Activated T-helper 1 cell treated with anti-CD3 and anti-CD28 coated beads, Interleukin-12 subunit alpha, Interleukin-12 subunit beta, Interleukin-2, Interleukin-4 antibody, amounts not matched to agents 30 ng/mL and 10 ng/mL and 1 ng/mL, durations not matched to agents 14 hours and 24 hours and 36 hours (primary cell): ENCODE measurements at regions not wholly inside any gene's neighbourhood (a gene's known extent, or its start where the extent isn't known, plus 50 kb on each side); places are given as distances from the start of the nearest gene placed in this dataset.

ENCODE experiments used
- DNase-seq: peaks from one replicate; pipeline ENCODE4 v3.0.0; 2021; ENCODE audit warnings: low spot score
- H3K27ac Mint-ChIP-seq: one replicate; pipeline ENCODE4 v1.8.0; 2021; ENCODE audit warnings: mild to moderate bottlenecking, mixed read lengths
- H3K27me3 Mint-ChIP-seq: one replicate; pipeline ENCODE4 v1.8.0; 2022; ENCODE audit warnings: mild to moderate bottlenecking, moderate library complexity, mixed read lengths; ENCODE audit not compliant: insufficient read depth
- H3K36me3 Mint-ChIP-seq: one replicate; pipeline ENCODE4 v1.8.0; 2021; ENCODE audit warnings: low read depth, mixed read lengths
- H3K4me1 Mint-ChIP-seq: one replicate; pipeline ENCODE4 v1.8.0; 2021; ENCODE audit warnings: low read depth, mixed read lengths
- H3K4me3 Mint-ChIP-seq: one replicate; pipeline ENCODE4 v1.8.0; 2021; ENCODE audit warnings: mild to moderate bottlenecking, moderate library complexity, mixed read lengths
- H3K9me3 Mint-ChIP-seq: one replicate; pipeline ENCODE4 v1.8.0; 2021; ENCODE audit warnings: mixed read lengths
- intact Hi-C: fragments of 100-400 bp; cut with micrococcal nuclease; formaldehyde crosslinking; loops from one replicate; pipeline ENCODE4 v1.15.1; 2024

DNA sequence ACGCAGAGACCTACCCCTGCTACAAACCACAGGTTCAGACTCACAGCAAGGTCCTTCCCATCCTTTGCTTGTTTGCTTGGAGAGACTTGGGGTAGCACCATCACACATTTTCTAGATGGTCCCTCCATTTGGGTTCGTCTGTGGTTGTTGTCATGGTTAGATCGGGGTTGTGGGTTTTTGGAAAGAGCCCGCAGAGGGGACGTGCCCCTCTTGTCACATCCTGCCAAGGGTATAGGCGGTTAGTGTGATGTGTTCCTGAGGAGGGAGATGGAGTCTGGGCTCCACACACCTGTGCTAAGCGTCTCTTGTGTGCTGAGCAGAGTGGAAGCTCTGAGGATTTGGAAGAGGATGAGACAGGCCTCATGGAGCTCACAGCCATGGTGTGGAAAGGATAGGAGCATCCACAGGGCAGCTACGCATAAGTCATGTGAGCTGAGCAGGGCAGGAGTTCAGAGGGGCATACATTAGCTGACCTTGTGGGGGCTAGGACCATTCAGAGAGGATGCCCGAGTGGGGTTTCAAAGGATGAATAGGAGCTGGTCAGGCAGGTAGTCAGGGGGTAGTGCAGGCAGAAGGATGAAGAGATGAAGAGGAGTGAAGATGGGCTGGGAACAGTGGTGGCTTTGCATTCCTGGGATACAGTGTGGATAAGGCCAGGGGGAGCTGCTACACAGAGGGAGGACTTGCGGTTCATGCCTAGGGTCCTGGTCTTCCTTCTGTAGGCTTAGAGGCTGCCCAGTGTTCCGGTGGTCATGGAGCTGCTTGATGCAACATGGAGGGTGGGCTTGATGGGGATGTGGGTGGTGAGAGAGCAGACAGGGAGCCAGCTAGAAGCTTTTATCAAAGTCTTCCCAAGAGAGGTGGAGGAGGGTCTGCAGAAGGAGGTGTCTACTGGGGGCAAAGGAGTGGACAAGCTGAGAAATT is 62.9 kb downstream of the ACKR3 start:
- no peaks in the 10 kb centered on the region for H3K4me1 Mint-ChIP-seq
- H3K36me3 Mint-ChIP-seq = no peaks in the 10 kb centered on the region
- H3K9me3 Mint-ChIP-seq = no peaks in the 10 kb centered on the region
- no peak overlapping the region for H3K4me3 Mint-ChIP-seq
- H3K27ac Mint-ChIP-seq = no peak overlapping the region
- DNase-seq = no peak
- intact Hi-C loops = no loop called here
- peaks cover 5% of the 10 kb centered on the region for H3K27me3 Mint-ChIP-seq

DNA sequence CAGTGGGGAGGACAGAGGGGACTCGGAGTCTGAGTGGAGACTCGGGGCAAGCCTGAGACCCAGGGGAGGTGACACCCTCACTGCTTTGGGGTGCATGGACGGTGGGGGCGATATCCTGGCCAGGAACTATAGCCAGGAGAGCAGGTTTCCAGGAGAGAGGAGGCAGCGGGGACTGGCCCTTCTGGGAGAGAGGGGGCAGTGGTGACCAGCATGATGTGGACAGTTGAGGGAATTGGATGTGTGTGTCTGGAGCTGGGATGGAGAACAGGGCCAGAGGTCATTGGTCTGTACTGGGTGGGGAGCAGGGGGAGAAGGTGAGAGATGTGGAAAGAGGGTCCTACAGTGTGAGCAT is 63.6 kb downstream of the ACKR3 start:
- intact Hi-C loops = no loop called here
- DNase-seq = no peak
- H3K27me3 Mint-ChIP-seq = peaks cover 7% of the 10 kb centered on the region
- H3K4me3 Mint-ChIP-seq = no peak overlapping the region
- H3K9me3 Mint-ChIP-seq = no peaks in the 10 kb centered on the region
- no peaks in the 10 kb centered on the region for H3K36me3 Mint-ChIP-seq
- no peaks in the 10 kb centered on the region for H3K4me1 Mint-ChIP-seq
- H3K27ac Mint-ChIP-seq = no peak overlapping the region

DNA sequence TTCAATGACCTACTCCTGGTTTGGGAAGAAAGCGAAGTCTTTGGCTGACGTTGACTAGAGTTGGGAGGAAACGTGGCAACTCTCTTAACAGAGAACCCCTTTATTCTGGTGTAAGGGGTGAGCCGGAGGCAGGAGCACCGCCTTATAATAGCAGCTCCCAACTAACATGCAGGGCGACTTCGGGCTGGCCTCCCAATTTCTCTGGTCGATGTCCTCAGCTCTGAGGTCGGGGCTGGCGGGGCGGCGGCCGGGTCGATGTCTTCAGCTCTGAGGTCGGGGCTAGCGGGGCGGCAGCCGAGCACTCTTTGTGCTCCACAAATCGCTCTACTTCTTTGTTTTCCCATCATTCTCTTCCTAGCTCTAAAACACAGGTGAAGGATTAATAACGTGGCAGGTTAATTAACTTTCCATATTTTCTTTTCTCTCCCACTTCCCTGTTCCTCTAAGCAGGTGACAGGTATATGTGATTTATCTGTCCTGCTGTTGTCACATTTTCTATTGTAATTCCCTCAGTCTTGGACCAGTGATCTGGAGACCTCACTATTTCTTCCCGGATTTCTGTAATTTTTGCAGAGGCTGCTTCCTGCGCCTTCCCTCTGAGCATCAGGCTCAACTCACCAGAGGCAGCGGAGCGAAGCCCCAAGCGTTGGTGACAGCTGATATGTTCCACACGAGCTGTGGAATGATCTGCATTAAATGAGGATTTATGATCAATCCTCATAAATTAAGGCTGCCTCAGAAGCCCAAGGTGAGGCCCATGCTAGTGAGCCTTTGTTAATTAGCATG is 64.3 kb downstream of the ACKR3 start:
- H3K27ac Mint-ChIP-seq = no peak overlapping the region
- intact Hi-C loops = no loop called here
- H3K36me3 Mint-ChIP-seq = no peaks in the 10 kb centered on the region
- no peaks in the 10 kb centered on the region for H3K9me3 Mint-ChIP-seq
- H3K4me1 Mint-ChIP-seq = no peaks in the 10 kb centered on the region
- peaks cover 7% of the 10 kb centered on the region for H3K27me3 Mint-ChIP-seq
- no peak overlapping the region for H3K4me3 Mint-ChIP-seq
- no peak for DNase-seq

DNA sequence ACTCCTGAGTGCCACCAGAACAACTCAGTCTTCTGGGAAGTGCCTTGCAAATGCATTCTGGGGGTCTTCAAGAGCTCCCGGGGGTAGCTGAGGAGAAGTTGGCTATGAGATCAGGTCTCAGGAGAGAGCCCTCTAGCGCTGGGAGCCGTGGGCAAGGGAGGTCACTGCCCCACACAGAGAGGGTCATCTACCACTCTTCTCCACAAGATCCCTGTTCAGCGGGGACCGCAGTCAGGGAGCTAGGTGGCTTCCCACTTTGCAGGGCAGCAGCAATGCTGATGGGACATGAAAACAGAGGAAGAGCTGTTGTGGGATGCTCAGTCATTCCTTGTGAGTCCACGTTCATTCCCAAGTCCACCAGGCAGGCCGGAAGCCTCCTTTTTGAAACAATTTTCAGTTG is 66.6 kb downstream of the ACKR3 start:
- Mint-ChIP-seq H3K4me1 (no peaks in the 10 kb centered on the region), H3K9me3 (no peaks in the 10 kb centered on the region), H3K4me3 (no peak overlapping the region), H3K27ac (no peak overlapping the region), H3K36me3 (no peaks in the 10 kb centered on the region), H3K27me3 (peaks cover 7% of the 10 kb centered on the region)
- DNase-seq = no peak
- intact Hi-C loops = no loop called here

GRCh38 chr2:236636714-236637470 is 67.3 kb downstream of the ACKR3 start:
- no peak overlapping the region for H3K4me3 Mint-ChIP-seq
- peaks cover 3% of the 10 kb centered on the region for H3K9me3 Mint-ChIP-seq
- no peaks in the 10 kb centered on the region for H3K4me1 Mint-ChIP-seq
- intact Hi-C loops = no loop called here
- no peaks in the 10 kb centered on the region for H3K36me3 Mint-ChIP-seq
- H3K27ac Mint-ChIP-seq = no peak overlapping the region
- no peak for DNase-seq
- H3K27me3 Mint-ChIP-seq = peaks cover 7% of the 10 kb centered on the region

- no peaks in the 10 kb centered on the region for H3K36me3 Mint-ChIP-seq
- peaks cover 3% of the 10 kb centered on the region for H3K9me3 Mint-ChIP-seq
- DNase-seq = no peak
- no peaks in the 10 kb centered on the region for H3K4me1 Mint-ChIP-seq
- H3K27ac Mint-ChIP-seq = no peak overlapping the region
- H3K4me3 Mint-ChIP-seq = no peak overlapping the region
- peaks cover 3% of the 10 kb centered on the region for H3K27me3 Mint-ChIP-seq
- intact Hi-C loops = no loop called here
Observed at GRCh38 chr2:236637686-236638569, 68.3 kb downstream of the ACKR3 start.

DNA sequence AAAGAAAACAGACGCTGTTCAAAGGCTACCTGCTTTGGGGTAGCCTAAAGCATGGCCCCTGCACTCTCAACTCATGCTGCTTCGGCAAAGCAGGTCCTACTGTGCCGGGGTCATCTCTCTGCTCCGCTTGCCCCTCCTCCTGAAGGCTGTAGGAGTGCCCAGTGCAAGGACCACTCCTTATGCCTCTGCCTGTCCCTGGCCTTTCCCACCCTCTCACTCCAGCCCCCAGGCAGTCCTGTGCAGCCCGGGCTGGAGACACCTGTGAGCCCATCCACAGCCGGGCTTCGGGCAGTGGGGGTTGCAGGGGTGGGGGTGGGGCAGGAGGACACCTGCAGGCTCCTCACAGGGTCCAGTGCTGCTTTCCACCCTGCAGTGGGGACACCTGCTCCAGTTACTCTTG is 69.1 kb downstream of the ACKR3 start:
- H3K4me3 Mint-ChIP-seq = no peak overlapping the region
- no peak for DNase-seq

DNA sequence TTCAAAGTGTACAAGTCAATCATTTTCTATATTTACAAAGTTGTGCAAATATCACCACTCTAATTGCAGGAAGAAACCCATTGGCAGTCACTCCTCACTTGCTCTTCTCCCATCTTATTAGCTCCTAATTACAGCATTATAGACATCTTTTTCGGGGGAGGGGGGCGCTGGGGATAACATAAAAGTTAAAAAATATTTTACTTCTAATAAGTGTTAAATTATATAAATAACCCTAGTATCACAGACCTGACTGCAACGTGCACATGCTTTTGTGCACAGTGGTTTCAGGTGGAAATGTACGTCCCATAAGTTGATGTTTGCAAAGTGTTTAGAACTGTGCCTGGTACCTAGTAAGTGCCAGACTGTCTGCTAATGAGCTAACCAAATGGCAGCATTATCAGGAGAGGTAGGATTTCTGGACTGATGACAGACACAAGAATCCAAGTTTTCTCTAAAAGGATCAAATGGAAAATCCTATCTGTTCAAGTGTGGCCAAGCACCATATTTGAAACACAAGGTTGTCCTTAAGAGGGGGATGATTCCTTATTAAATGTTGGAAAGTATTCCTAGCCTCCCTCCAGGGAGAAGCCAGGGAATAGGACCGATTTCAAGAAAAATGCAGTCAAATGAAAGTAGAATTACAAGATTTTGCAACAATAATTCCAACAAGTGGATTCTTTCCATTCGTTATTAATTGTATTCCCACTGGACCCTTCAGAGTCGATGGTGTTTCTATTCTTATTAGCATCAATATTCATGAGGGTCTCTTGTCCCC is 70.0 kb downstream of the ACKR3 start:
- no peaks in the 10 kb centered on the region for H3K36me3 Mint-ChIP-seq
- H3K4me1 Mint-ChIP-seq = no peaks in the 10 kb centered on the region
- intact Hi-C loops = no loop called here
- peaks cover 3% of the 10 kb centered on the region for H3K9me3 Mint-ChIP-seq
- no peak overlapping the region for H3K27ac Mint-ChIP-seq
- peaks cover 2% of the 10 kb centered on the region for H3K27me3 Mint-ChIP-seq
- no peak for DNase-seq
- H3K4me3 Mint-ChIP-seq = no peak overlapping the region

More for the DNA sequence above, 69.1 kb downstream of the ACKR3 start:
- intact Hi-C loops = no loop called here
- H3K4me1 Mint-ChIP-seq = no peaks in the 10 kb centered on the region
- H3K27me3 Mint-ChIP-seq = peaks cover 2% of the 10 kb centered on the region
- H3K9me3 Mint-ChIP-seq = peaks cover 3% of the 10 kb centered on the region
- H3K36me3 Mint-ChIP-seq = no peaks in the 10 kb centered on the region
- no peak overlapping the region for H3K27ac Mint-ChIP-seq

DNA sequence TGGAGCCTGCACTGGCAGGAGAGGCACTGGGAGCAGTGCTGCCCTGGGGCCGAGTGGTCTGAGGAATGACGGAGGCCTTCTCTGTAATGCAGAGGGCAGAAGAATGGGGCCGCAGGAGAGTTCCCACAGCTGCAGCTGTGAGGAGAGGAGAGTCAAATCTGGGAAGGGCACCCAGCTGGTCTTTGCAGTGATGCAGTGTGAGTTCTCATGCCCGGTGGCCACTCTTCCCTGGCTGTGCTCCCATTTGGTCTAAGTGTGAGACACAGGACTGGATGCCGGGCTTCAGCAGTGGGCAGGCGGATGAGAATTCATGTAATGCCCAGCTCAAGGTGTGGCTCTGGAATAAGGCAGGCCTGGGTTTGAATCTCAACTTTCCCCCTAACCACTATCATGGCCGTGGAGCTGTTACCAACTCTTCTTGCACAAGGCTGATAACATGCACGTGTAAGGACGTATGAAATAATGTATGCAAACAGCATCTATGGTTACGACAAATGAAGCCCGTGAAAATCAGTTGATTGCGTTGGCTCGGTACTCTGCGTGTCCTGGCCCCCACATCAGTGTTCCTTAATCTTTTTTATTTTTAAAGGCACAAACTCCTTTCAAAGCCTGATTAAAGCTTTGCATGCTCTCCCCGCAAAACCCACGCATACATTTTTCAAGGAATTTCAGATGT is 71.6 kb downstream of the ACKR3 start:
- no peaks in the 10 kb centered on the region for H3K36me3 Mint-ChIP-seq
- no peaks in the 10 kb centered on the region for H3K4me1 Mint-ChIP-seq
- intact Hi-C loops = no loop called here
- DNase-seq = no peak
- H3K27me3 Mint-ChIP-seq = peaks cover 2% of the 10 kb centered on the region
- peaks cover 3% of the 10 kb centered on the region for H3K9me3 Mint-ChIP-seq
- no peak overlapping the region for H3K4me3 Mint-ChIP-seq
- H3K27ac Mint-ChIP-seq = no peak overlapping the region

DNA sequence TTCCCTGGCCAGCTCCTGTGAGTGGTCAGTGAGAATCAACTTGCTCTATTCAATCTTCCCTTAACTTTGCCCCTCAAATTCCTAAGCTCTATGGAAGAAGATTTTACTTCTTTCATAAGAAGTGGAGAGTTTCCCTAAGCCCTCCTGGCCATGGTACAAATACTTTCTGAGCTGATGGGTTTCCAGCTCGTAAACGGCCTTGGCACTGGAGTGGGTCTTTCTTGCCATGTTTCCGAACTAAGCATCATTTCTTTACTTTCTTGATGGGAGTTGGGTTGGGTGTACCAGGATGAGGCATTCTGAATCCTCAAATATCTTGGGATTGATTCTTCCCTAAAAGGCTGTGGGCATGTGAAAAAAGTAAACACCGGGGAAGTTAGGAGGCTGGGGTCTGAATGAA is 72.5 kb downstream of the ACKR3 start:
- peaks cover 3% of the 10 kb centered on the region for H3K9me3 Mint-ChIP-seq
- no peaks in the 10 kb centered on the region for H3K4me1 Mint-ChIP-seq
- no peaks in the 10 kb centered on the region for H3K36me3 Mint-ChIP-seq
- intact Hi-C loops = no loop called here
- H3K27me3 Mint-ChIP-seq = peaks cover 2% of the 10 kb centered on the region
- H3K27ac Mint-ChIP-seq = no peak overlapping the region
- no peak overlapping the region for H3K4me3 Mint-ChIP-seq
- DNase-seq = no peak

DNA sequence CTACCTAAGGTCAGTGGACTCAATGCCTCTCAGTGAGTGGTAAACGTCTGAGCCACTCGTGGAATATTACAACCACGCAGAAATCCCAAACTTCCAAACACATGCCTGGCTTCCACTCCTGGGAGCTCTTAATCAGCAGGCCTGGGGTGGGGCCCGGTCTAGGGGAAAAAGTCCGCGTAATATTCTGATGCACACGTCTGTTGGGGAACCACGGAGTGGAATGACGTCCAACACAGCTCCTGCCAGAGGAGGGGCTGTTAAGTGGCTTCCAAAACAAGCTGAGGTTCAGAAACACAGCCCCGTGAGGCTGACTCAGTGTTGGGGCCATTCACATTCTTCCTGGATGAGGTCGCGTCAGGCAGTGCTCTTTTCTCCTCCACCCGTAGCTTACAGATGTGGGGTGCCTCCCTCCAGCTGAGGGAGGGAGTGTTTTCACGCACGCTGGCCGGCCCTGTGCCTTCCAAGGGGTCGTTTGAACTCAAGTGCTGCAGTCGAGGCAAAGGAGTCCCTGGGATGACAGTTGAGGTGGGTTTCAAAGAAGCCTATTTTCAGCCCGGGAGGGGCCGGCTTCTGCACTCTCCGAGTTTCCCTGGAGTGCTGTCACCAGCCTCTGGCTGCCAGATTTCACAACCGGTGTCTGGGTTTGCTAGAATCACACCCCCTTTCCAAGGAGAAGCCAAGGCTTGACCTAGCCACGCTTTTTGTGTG is 73.1 kb downstream of the ACKR3 start:
- no peaks in the 10 kb centered on the region for H3K36me3 Mint-ChIP-seq
- no peak overlapping the region for H3K4me3 Mint-ChIP-seq
- peaks cover 3% of the 10 kb centered on the region for H3K9me3 Mint-ChIP-seq
- peaks cover under 1% of the 10 kb centered on the region for H3K27me3 Mint-ChIP-seq
- no peak for DNase-seq
- no peak overlapping the region for H3K27ac Mint-ChIP-seq
- intact Hi-C loops = no loop called here
- no peaks in the 10 kb centered on the region for H3K4me1 Mint-ChIP-seq
